ENCODE measurements at regions not wholly inside any gene's neighbourhood (a gene's known extent, or its start where the extent isn't known, plus 50 kb on each side); places are given as distances from the start of the nearest gene placed in this dataset.

GRCh38 chr3:481111-481510, 284.5 kb downstream of the CHL1 start:
- WGBS, 2 donors = 41% methylated on average over 3 of the region's 3 CpGs
- Histone ChIP-seq H3K4me3 (ENCODE audit: low read depth in 1 of 2, low read length in 2 of 2) (no peak overlapping the region), H3K36me3 (ENCODE audit: control insufficient read depth in 2 of 2, insufficient read depth in 2 of 2, low read length in 1 of 2) (no peaks in the 10 kb centered on the region), H3K4me1 (ENCODE audit: control insufficient read depth in 2 of 2, insufficient read depth in 2 of 2, low read length in 1 of 2) (no peaks in the 10 kb centered on the region), H3K27me3 (ENCODE audit: control insufficient read depth in 1 of 2, insufficient read depth in 2 of 2, low read length in 2 of 2) (no peaks in the 10 kb centered on the region), H3K27ac (ENCODE audit: low read depth in 2 of 2, low read length in 1 of 2) (no peak overlapping the region), H3K9me3 (ENCODE audit: control insufficient read depth in 2 of 2, insufficient read depth in 1 of 2, low read depth in 1 of 2, low read length in 1 of 2) (peaks cover 0 to 2% of the 10 kb centered on the region in 2 donors)

- Histone ChIP-seq H3K4me3 (ENCODE audit: low read depth in 1 of 2, low read length in 2 of 2) (no peak overlapping the region), H3K36me3 (ENCODE audit: control insufficient read depth in 2 of 2, insufficient read depth in 2 of 2, low read length in 1 of 2) (no peaks in the 10 kb centered on the region), H3K4me1 (ENCODE audit: control insufficient read depth in 2 of 2, insufficient read depth in 2 of 2, low read length in 1 of 2) (no peaks in the 10 kb centered on the region), H3K27me3 (ENCODE audit: control insufficient read depth in 1 of 2, insufficient read depth in 2 of 2, low read length in 2 of 2) (no peaks in the 10 kb centered on the region), H3K9me3 (ENCODE audit: control insufficient read depth in 2 of 2, insufficient read depth in 1 of 2, low read depth in 1 of 2, low read length in 1 of 2) (peaks cover 0 to 2% of the 10 kb centered on the region in 2 donors), H3K27ac (ENCODE audit: low read depth in 2 of 2, low read length in 1 of 2) (no peak overlapping the region)
- WGBS, 2 donors = 22 to 26% methylated on average over 3 of the region's 3 CpGs
Observed at GRCh38 chr3:481680-482079, 285.1 kb downstream of the CHL1 start.

GRCh38 chr3:482479-482878, 285.9 kb downstream of the CHL1 start:
- Histone ChIP-seq H3K27ac (ENCODE audit: low read depth in 2 of 2, low read length in 1 of 2) (no peak overlapping the region), H3K27me3 (ENCODE audit: control insufficient read depth in 1 of 2, insufficient read depth in 2 of 2, low read length in 2 of 2) (no peaks in the 10 kb centered on the region), H3K4me3 (ENCODE audit: low read depth in 1 of 2, low read length in 2 of 2) (no peak overlapping the region), H3K9me3 (ENCODE audit: control insufficient read depth in 2 of 2, insufficient read depth in 1 of 2, low read depth in 1 of 2, low read length in 1 of 2) (peaks cover 0 to 2% of the 10 kb centered on the region in 2 donors), H3K4me1 (ENCODE audit: control insufficient read depth in 2 of 2, insufficient read depth in 2 of 2, low read length in 1 of 2) (no peaks in the 10 kb centered on the region), H3K36me3 (ENCODE audit: control insufficient read depth in 2 of 2, insufficient read depth in 2 of 2, low read length in 1 of 2) (no peaks in the 10 kb centered on the region)
- WGBS, 2 donors = 86 to 89% methylated on average over 28 to 31 of the region's 32 CpGs

- H3K4me3 ChIP-seq (ENCODE audit: low read depth in 1 of 2, low read length in 2 of 2) = no peak overlapping the region
- H3K4me1 ChIP-seq (ENCODE audit: control insufficient read depth in 2 of 2, insufficient read depth in 2 of 2, low read length in 1 of 2) = no peaks in the 10 kb centered on the region
- H3K27ac ChIP-seq (ENCODE audit: low read depth in 2 of 2, low read length in 1 of 2) = no peak overlapping the region
- 56 to 63% methylated on average over 2 of the region's 2 CpGs for WGBS, 2 donors
- no peaks in the 10 kb centered on the region for H3K9me3 ChIP-seq (ENCODE audit: control insufficient read depth in 2 of 2, insufficient read depth in 1 of 2, low read depth in 1 of 2, low read length in 1 of 2)
- H3K27me3 ChIP-seq (ENCODE audit: control insufficient read depth in 1 of 2, insufficient read depth in 2 of 2, low read length in 2 of 2) = no peaks in the 10 kb centered on the region
- no peaks in the 10 kb centered on the region for H3K36me3 ChIP-seq (ENCODE audit: control insufficient read depth in 2 of 2, insufficient read depth in 2 of 2, low read length in 1 of 2)
Observed at GRCh38 chr3:484341-484740, 287.8 kb downstream of the CHL1 start.

- H3K4me1 ChIP-seq (ENCODE audit: control insufficient read depth in 2 of 2, insufficient read depth in 2 of 2, low read length in 1 of 2) = no peaks in the 10 kb centered on the region
- H3K4me3 ChIP-seq (ENCODE audit: low read depth in 1 of 2, low read length in 2 of 2) = no peak overlapping the region
- WGBS, 2 donors = 27 to 87% methylated on average over 2 of the region's 2 CpGs
- H3K27me3 ChIP-seq (ENCODE audit: control insufficient read depth in 1 of 2, insufficient read depth in 2 of 2, low read length in 2 of 2) = no peaks in the 10 kb centered on the region
- no peaks in the 10 kb centered on the region for H3K9me3 ChIP-seq (ENCODE audit: control insufficient read depth in 2 of 2, insufficient read depth in 1 of 2, low read depth in 1 of 2, low read length in 1 of 2)
- H3K27ac ChIP-seq (ENCODE audit: low read depth in 2 of 2, low read length in 1 of 2) = no peak overlapping the region
- no peaks in the 10 kb centered on the region for H3K36me3 ChIP-seq (ENCODE audit: control insufficient read depth in 2 of 2, insufficient read depth in 2 of 2, low read length in 1 of 2)
Observed at GRCh38 chr3:487614-488013, 291.1 kb downstream of the CHL1 start.

- Histone ChIP-seq H3K9me3 (ENCODE audit: control insufficient read depth in 2 of 2, insufficient read depth in 1 of 2, low read depth in 1 of 2, low read length in 1 of 2) (no peaks in the 10 kb centered on the region), H3K27ac (ENCODE audit: low read depth in 2 of 2, low read length in 1 of 2) (no peak overlapping the region), H3K27me3 (ENCODE audit: control insufficient read depth in 1 of 2, insufficient read depth in 2 of 2, low read length in 2 of 2) (no peaks in the 10 kb centered on the region), H3K4me3 (ENCODE audit: low read depth in 1 of 2, low read length in 2 of 2) (no peak overlapping the region), H3K36me3 (ENCODE audit: control insufficient read depth in 2 of 2, insufficient read depth in 2 of 2, low read length in 1 of 2) (no peaks in the 10 kb centered on the region), H3K4me1 (ENCODE audit: control insufficient read depth in 2 of 2, insufficient read depth in 2 of 2, low read length in 1 of 2) (no peaks in the 10 kb centered on the region)
- WGBS, 2 donors = 52 to 68% methylated on average over 3 of the region's 3 CpGs
Observed at GRCh38 chr3:492586-493316, 296.2 kb downstream of the CHL1 start.

- Histone ChIP-seq H3K4me1 (ENCODE audit: control insufficient read depth in 2 of 2, insufficient read depth in 2 of 2, low read length in 1 of 2) (no peaks in the 10 kb centered on the region), H3K4me3 (ENCODE audit: low read depth in 1 of 2, low read length in 2 of 2) (no peak overlapping the region), H3K9me3 (ENCODE audit: control insufficient read depth in 2 of 2, insufficient read depth in 1 of 2, low read depth in 1 of 2, low read length in 1 of 2) (no peaks in the 10 kb centered on the region), H3K27me3 (ENCODE audit: control insufficient read depth in 1 of 2, insufficient read depth in 2 of 2, low read length in 2 of 2) (peaks cover 0 to 3% of the 10 kb centered on the region in 2 donors), H3K36me3 (ENCODE audit: control insufficient read depth in 2 of 2, insufficient read depth in 2 of 2, low read length in 1 of 2) (no peaks in the 10 kb centered on the region), H3K27ac (ENCODE audit: low read depth in 2 of 2, low read length in 1 of 2) (no peak overlapping the region)
- WGBS, 2 donors = 78 to 84% methylated on average over 4 of the region's 4 CpGs
Observed at GRCh38 chr3:494190-494589, 297.6 kb downstream of the CHL1 start.

- no peaks in the 10 kb centered on the region for H3K4me1 ChIP-seq (ENCODE audit: control insufficient read depth in 2 of 2, insufficient read depth in 2 of 2, low read length in 1 of 2)
- H3K36me3 ChIP-seq (ENCODE audit: control insufficient read depth in 2 of 2, insufficient read depth in 2 of 2, low read length in 1 of 2) = no peaks in the 10 kb centered on the region
- H3K9me3 ChIP-seq (ENCODE audit: control insufficient read depth in 2 of 2, insufficient read depth in 1 of 2, low read depth in 1 of 2, low read length in 1 of 2) = no peaks in the 10 kb centered on the region
- H3K4me3 ChIP-seq (ENCODE audit: low read depth in 1 of 2, low read length in 2 of 2) = no peak overlapping the region
- H3K27ac ChIP-seq (ENCODE audit: low read depth in 2 of 2, low read length in 1 of 2) = no peak overlapping the region
- peaks cover 0 to 3% of the 10 kb centered on the region in 2 donors for H3K27me3 ChIP-seq (ENCODE audit: control insufficient read depth in 1 of 2, insufficient read depth in 2 of 2, low read length in 2 of 2)
Observed at GRCh38 chr3:498487-498886, 301.9 kb downstream of the CHL1 start.

- no peaks in the 10 kb centered on the region for H3K36me3 ChIP-seq (ENCODE audit: control insufficient read depth in 2 of 2, insufficient read depth in 2 of 2, low read length in 1 of 2)
- H3K9me3 ChIP-seq (ENCODE audit: control insufficient read depth in 2 of 2, insufficient read depth in 1 of 2, low read depth in 1 of 2, low read length in 1 of 2) = no peaks in the 10 kb centered on the region
- H3K27me3 ChIP-seq (ENCODE audit: control insufficient read depth in 1 of 2, insufficient read depth in 2 of 2, low read length in 2 of 2) = peaks cover 0 to 3% of the 10 kb centered on the region in 2 donors
- no peak overlapping the region for H3K4me3 ChIP-seq (ENCODE audit: low read depth in 1 of 2, low read length in 2 of 2)
- no peak overlapping the region for H3K27ac ChIP-seq (ENCODE audit: low read depth in 2 of 2, low read length in 1 of 2)
- no peaks in the 10 kb centered on the region for H3K4me1 ChIP-seq (ENCODE audit: control insufficient read depth in 2 of 2, insufficient read depth in 2 of 2, low read length in 1 of 2)
- WGBS, 2 donors = 71 to 73% methylated on average over 11 of the region's 11 CpGs
Observed at GRCh38 chr3:499001-499761, 302.6 kb downstream of the CHL1 start.

- Histone ChIP-seq H3K9me3 (ENCODE audit: control insufficient read depth in 2 of 2, insufficient read depth in 1 of 2, low read depth in 1 of 2, low read length in 1 of 2) (no peaks in the 10 kb centered on the region), H3K4me1 (ENCODE audit: control insufficient read depth in 2 of 2, insufficient read depth in 2 of 2, low read length in 1 of 2) (no peaks in the 10 kb centered on the region), H3K36me3 (ENCODE audit: control insufficient read depth in 2 of 2, insufficient read depth in 2 of 2, low read length in 1 of 2) (no peaks in the 10 kb centered on the region), H3K27ac (ENCODE audit: low read depth in 2 of 2, low read length in 1 of 2) (no peak overlapping the region), H3K4me3 (ENCODE audit: low read depth in 1 of 2, low read length in 2 of 2) (no peak overlapping the region), H3K27me3 (ENCODE audit: control insufficient read depth in 1 of 2, insufficient read depth in 2 of 2, low read length in 2 of 2) (peaks cover 0 to 3% of the 10 kb centered on the region in 2 donors)
- 54 to 55% methylated on average over 2 of the region's 2 CpGs for WGBS, 2 donors
Observed at GRCh38 chr3:502486-502885, 305.9 kb downstream of the CHL1 start.

All from esophagus (tissue), 2 donors.